Neural cell (in vitro differentiated cells): ENCODE measurements at regions not wholly inside any gene's neighbourhood (a gene's known extent, or its start where the extent isn't known, plus 50 kb on each side); places are given as distances from the start of the nearest gene placed in this dataset.

Experiments used
- H2AFZ ChIP-seq: fragments of 200-600, 300-800 bp; sonication (generic), shearing (Covaris generic); 2 replicates; pipeline ENCODE4 v1.6.0; 2014; ENCODE audit warnings: low read depth, mild to moderate bottlenecking, antibody characterized with exemption, low read length, moderate library complexity
- H3F3A ChIP-seq: fragments of 200-600 bp; shearing (Covaris generic); 2 replicates; pipeline ENCODE4 v1.6.1; 2016; ENCODE audit warnings: mild to moderate bottlenecking, moderate library complexity, mixed read lengths, antibody characterized with exemption, low read length; ENCODE audit not compliant: insufficient read depth, poor library complexity, severe bottlenecking
- H3K27ac ChIP-seq: fragments of 200-600, 300-800 bp; sonication (generic), shearing (Covaris generic); 2 replicates; pipeline ENCODE4 v1.5.1; 2014; ENCODE audit warnings: mild to moderate bottlenecking, low read length, moderate library complexity
- H3K27me3 ChIP-seq: fragments of 300-800, 200-600 bp; sonication (generic), shearing (Covaris generic); 2 replicates; pipeline ENCODE4 v1.6.0; 2014; ENCODE audit warnings: mild to moderate bottlenecking, low read depth, low read length, moderate library complexity; ENCODE audit not compliant: insufficient read depth
- H3K36me3 ChIP-seq: fragments of 300-800, 200-600 bp; sonication (generic), shearing (Covaris generic); 2 replicates; pipeline ENCODE4 v1.5.1; 2014; ENCODE audit warnings: mild to moderate bottlenecking, antibody characterized with exemption, low read length, moderate library complexity; ENCODE audit not compliant: insufficient read depth
- H3K4me2 ChIP-seq: fragments of 300-800, 200-600 bp; sonication (generic), shearing (Covaris generic); 2 replicates; pipeline ENCODE4 v1.6.0; 2014; ENCODE audit warnings: mild to moderate bottlenecking, low read length
- H3K4me3 ChIP-seq: fragments of 300-800, 200-600 bp; sonication (generic), shearing (Covaris generic); 2 replicates; pipeline ENCODE4 v1.5.1; 2014; ENCODE audit warnings: mild to moderate bottlenecking, low read length, moderate library complexity
- H3K79me2 ChIP-seq: fragments of 200-600 bp; shearing (Covaris generic); replicated peaks from 2 replicates; pipeline ENCODE4 v1.6.0; 2014; ENCODE audit warnings: mild to moderate bottlenecking, low read length, moderate library complexity; ENCODE audit not compliant: insufficient read depth
- H3K9ac ChIP-seq: fragments of 300-800, 200-600 bp; sonication (generic), shearing (Covaris generic); 2 replicates; pipeline ENCODE4 v1.6.1; 2016; ENCODE audit warnings: mild to moderate bottlenecking, low read length, mixed read lengths
- H3K9me2 ChIP-seq: fragments of 200-600 bp; shearing (Covaris generic); 2 replicates; pipeline ENCODE4 v1.6.1; 2016; ENCODE audit warnings: mild to moderate bottlenecking, low read length, mixed read lengths; ENCODE audit not compliant: insufficient read depth
- H3K9me3 ChIP-seq: fragments of 200-600, 300-800 bp; sonication (generic), shearing (Covaris generic); 2 replicates; pipeline ENCODE4 v1.6.1; 2016; ENCODE audit warnings: mild to moderate bottlenecking, mixed run types, low read length, moderate library complexity, mixed read lengths
- H4K20me1 ChIP-seq: fragments of 200-600 bp; shearing (Covaris generic); 2 replicates; pipeline ENCODE4 v1.6.1; 2016; ENCODE audit warnings: mild to moderate bottlenecking, mixed run types; ENCODE audit not compliant: insufficient read depth
- CTCF ChIP-seq: fragments of 450-650 bp; IDR thresholded peaks from 2 replicates; pipeline ENCODE4 v1.5.1; 2014; ENCODE audit warnings: antibody characterized with exemption, mild to moderate bottlenecking, moderate library complexity; ENCODE audit not compliant: poor library complexity, severe bottlenecking
- EP300 ChIP-seq: fragments of 450-650 bp; conservative IDR thresholded peaks from 2 replicates; pipeline ENCODE4 v1.6.1; 2014; ENCODE audit warnings: antibody characterized with exemption, mild to moderate bottlenecking, moderate library complexity; ENCODE audit not compliant: poor library complexity, severe bottlenecking
- EZH2 ChIP-seq: fragments of 200-600, 300-800 bp; shearing (Covaris generic), sonication (generic); IDR thresholded peaks from 2 replicates; pipeline ENCODE4 v1.6.1; 2014; ENCODE audit warnings: antibody characterized with exemption, low read length, borderline replicate concordance, mild to moderate bottlenecking; ENCODE audit not compliant: insufficient read depth, poor library complexity, severe bottlenecking
- MXI1 ChIP-seq: fragments of 450-650 bp; conservative IDR thresholded peaks from 2 replicates; pipeline ENCODE4 v1.6.1; 2014; ENCODE audit warnings: antibody characterized with exemption, mild to moderate bottlenecking; ENCODE audit not compliant: poor library complexity, severe bottlenecking
- POLR2AphosphoS5 ChIP-seq: IDR thresholded peaks from 2 replicates; pipeline ENCODE4 v1.6.1; 2012
- RAD21 ChIP-seq: fragments of 450-650 bp; conservative IDR thresholded peaks from 2 replicates; pipeline ENCODE4 v1.6.1; 2014; ENCODE audit warnings: antibody characterized with exemption, mild to moderate bottlenecking, moderate library complexity
- SMC3 ChIP-seq: fragments of 450-650 bp; conservative IDR thresholded peaks from 2 replicates; pipeline ENCODE4 v1.6.1; 2014; ENCODE audit warnings: antibody characterized with exemption, mild to moderate bottlenecking, moderate library complexity; ENCODE audit not compliant: poor library complexity
- TAF1 ChIP-seq: IDR thresholded peaks from 2 replicates; pipeline ENCODE4 v1.6.1; 2012; ENCODE audit warnings: low read depth
- TF ChIP-seq, protein P1 (sequence below): IDR thresholded peaks from 2 replicates; pipeline ENCODE4 v1.6.1; 2012; ENCODE audit warnings: borderline replicate concordance

GRCh38 chr16:13864689-13865088 lies 55.3 kb upstream of the ERCC4 start:
- Histone ChIP-seq H3F3A (no peaks in the 10 kb centered on the region), H3K9ac (no peak overlapping the region), H3K9me2 (no peaks in the 10 kb centered on the region), H3K27me3 (no peaks in the 10 kb centered on the region), H3K79me2 (no peaks in the 10 kb centered on the region), H3K36me3 (no peaks in the 10 kb centered on the region), H3K4me2 (no peak overlapping the region), H3K27ac (no peak overlapping the region), H2AFZ (no peak overlapping the region), H3K9me3 (no peaks in the 10 kb centered on the region), H3K4me3 (no peak overlapping the region), H4K20me1 (no peaks in the 10 kb centered on the region)
- no peak for TF ChIP-seq TAF1
- TF ChIP-seq, protein P1, sequence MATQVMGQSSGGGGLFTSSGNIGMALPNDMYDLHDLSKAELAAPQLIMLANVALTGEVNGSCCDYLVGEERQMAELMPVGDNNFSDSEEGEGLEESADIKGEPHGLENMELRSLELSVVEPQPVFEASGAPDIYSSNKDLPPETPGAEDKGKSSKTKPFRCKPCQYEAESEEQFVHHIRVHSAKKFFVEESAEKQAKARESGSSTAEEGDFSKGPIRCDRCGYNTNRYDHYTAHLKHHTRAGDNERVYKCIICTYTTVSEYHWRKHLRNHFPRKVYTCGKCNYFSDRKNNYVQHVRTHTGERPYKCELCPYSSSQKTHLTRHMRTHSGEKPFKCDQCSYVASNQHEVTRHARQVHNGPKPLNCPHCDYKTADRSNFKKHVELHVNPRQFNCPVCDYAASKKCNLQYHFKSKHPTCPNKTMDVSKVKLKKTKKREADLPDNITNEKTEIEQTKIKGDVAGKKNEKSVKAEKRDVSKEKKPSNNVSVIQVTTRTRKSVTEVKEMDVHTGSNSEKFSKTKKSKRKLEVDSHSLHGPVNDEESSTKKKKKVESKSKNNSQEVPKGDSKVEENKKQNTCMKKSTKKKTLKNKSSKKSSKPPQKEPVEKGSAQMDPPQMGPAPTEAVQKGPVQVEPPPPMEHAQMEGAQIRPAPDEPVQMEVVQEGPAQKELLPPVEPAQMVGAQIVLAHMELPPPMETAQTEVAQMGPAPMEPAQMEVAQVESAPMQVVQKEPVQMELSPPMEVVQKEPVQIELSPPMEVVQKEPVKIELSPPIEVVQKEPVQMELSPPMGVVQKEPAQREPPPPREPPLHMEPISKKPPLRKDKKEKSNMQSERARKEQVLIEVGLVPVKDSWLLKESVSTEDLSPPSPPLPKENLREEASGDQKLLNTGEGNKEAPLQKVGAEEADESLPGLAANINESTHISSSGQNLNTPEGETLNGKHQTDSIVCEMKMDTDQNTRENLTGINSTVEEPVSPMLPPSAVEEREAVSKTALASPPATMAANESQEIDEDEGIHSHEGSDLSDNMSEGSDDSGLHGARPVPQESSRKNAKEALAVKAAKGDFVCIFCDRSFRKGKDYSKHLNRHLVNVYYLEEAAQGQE = no peak
- TF ChIP-seq EP300 = no peak
- no peak for TF ChIP-seq POLR2AphosphoS5
- TF ChIP-seq RAD21 = no peak
- no peak for TF ChIP-seq MXI1
- no peak for TF ChIP-seq EZH2
- TF ChIP-seq SMC3 = no peak
- no peak for TF ChIP-seq CTCF

DNA sequence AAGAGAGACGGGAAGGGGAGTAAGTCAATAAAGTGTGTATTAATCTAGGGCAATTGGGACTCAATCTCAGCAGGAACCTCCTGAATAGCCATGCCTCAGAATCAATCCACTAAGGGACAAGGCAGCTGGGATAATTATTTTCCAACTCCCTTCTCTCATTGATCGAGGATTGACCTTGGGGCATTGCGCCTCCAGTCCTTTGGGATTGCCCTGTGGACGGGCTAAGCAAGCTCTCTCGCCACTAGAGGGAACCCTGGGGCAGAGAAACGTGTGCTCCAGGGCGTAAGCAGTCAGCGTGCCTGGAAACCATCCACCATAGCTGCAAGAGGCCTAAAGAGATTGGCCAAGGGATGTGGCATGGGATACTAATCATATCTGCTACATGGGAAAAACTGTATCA lies 53.9 kb upstream of the ERCC4 start:
- Histone ChIP-seq H4K20me1 (no peaks in the 10 kb centered on the region), H3K9me2 (no peaks in the 10 kb centered on the region), H3K9me3 (no peaks in the 10 kb centered on the region), H3K27me3 (no peaks in the 10 kb centered on the region), H3K4me2 (no peak overlapping the region), H3K27ac (no peak overlapping the region), H3K4me3 (no peak overlapping the region), H3K79me2 (no peaks in the 10 kb centered on the region), H3K36me3 (no peaks in the 10 kb centered on the region), H3K9ac (no peak overlapping the region), H3F3A (no peaks in the 10 kb centered on the region), H2AFZ (no peak overlapping the region)
- TF ChIP-seq TAF1 (no peak), CTCF (peak; percentile 26), RAD21 (no peak), SMC3 (no peak), MXI1 (no peak), EZH2 (no peak), EP300 (no peak)
- TF ChIP-seq, protein P1 = no peak
